Fibroblast of mammary gland (primary cell): ENCODE measurements at regions not wholly inside any gene's neighbourhood (a gene's known extent, or its start where the extent isn't known, plus 50 kb on each side); places are given as distances from the start of the nearest gene placed in this dataset.
"Not testable (repeated sequence)": the region's sequence is repeated elsewhere in the genome, so short reads cannot be mapped to it uniquely, and the experiment has no call there.

Experiments used
- DNase-seq: peaks from one replicate; pipeline ENCODE4 v3.0.0-alpha.2; 2010; ENCODE audit warnings: low read depth
- H3K4me3 ChIP-seq: 2 replicates; pipeline ENCODE4 v1.5.1; 2011; ENCODE audit warnings: low read depth, mild to moderate bottlenecking, low read length, moderate library complexity; ENCODE audit not compliant: control insufficient read depth
- CTCF ChIP-seq: conservative IDR thresholded peaks from 2 replicates; pipeline ENCODE4 v1.5.1; 2011; ENCODE audit warnings: low read depth, low read length, inconsistent platforms; ENCODE audit not compliant: control insufficient read depth, insufficient read depth

- DNase-seq: peak; percentile 78
- no peak overlapping the region for H3K4me3 ChIP-seq
- TF ChIP-seq CTCF: no peak
Measured at GRCh38 chrX:84737471-84737871, 235.2 kb upstream of the HDX start.

GRCh38 chrX:84747516-84747915 lies 245.3 kb upstream of the HDX start:
- H3K4me3 ChIP-seq: no peak overlapping the region
- TF ChIP-seq CTCF: no peak
- DNase-seq: no peak

DNA sequence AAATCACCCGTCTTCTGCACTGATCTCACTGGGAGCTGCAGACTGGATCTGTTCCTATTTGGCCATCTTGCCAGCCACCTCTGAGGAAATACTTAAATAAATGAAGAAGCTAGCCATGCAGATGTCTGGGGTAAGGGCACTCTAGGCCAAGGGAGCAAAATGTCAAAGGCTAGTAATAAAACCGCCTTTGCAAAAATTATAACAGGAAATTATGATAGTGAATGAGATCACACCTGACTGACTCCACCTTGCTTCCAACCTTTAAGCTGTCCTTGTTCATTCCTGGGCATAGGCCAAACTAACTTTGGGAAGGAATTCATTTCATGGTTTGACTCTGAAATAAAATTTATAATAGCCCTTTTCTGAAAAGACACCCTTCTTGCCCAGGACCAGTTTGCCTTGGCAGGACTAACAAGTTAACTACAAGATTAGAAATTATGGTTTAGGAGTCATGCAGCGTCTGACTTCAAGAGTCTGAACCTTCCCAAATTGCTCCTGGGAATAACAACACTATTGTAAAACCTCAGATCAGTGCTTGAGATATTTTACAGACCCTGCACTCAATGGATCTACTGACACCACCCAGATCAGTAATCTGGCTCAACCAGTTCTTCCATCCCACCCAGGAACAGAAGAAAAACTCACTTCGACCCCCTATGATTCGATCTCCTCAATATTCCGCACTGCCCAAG lies 246.9 kb upstream of the HDX start:
- no peak overlapping the region for H3K4me3 ChIP-seq
- no peak for DNase-seq
- no peak for TF ChIP-seq CTCF

DNA sequence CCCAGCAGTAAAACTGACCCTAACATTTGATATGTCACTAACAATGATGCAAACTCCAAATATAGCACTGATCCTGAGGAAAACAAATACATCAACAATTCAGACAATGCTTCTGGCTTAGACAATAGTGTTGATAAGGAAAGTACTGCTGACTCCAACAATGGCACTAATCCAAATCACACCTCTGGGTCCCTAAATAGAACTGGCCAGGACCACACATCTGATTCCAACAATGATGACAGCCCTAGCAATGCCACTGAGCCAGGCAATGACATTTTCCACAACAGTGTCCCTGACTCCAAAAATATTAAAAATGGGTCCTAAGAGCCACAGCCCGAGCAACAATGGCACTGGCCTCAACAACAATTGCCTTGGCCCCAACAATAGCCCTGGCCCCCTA lies 243.1 kb upstream of the APOOL start:
- no peak overlapping the region for H3K4me3 ChIP-seq
- TF ChIP-seq CTCF: no peak
- no peak for DNase-seq

- no peak for DNase-seq
- TF ChIP-seq CTCF: no peak
- H3K4me3 ChIP-seq: no peak overlapping the region
Measured at GRCh38 chrX:84796321-84796720, 207.4 kb upstream of the APOOL start.

DNA sequence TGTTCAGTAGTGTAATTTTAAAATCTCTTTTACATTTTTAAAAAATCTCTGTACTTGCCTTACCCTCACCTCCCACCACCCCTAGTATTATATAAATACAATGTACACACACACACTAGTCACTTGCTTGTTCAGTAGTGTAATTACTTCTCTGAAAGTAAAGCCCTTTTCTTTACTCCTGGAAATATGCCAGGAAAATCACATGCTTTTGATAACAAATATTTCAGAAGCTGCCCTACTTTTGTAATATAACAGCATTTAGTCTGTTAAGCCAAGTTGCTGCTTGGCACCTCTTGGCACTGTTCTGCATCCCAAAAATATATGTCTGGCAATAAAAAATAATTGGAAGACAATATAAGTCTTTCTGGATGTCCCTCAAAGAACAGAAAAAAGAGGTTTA lies 172.8 kb upstream of the APOOL start:
- no peak for DNase-seq
- no peak for TF ChIP-seq CTCF
- no peak overlapping the region for H3K4me3 ChIP-seq

DNA sequence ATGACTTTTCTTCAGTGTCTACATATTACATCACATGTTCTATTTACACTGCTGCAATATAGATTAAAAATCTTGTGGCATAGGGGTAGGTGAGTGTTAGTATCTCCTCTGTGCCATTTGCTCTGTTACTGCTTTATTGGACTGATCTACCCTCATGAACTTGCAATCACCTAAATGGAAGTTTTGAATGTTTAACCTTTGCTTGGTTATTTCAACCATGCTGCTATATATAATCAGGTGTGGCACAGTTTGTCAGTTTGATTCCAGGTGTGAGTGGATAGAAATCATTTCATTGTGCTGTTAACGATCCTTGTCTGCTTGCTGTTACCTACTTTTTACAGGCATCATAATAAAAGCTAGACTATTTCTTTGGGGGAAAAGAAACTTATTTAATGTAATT lies 157.1 kb upstream of the APOOL start:
- not testable (repeated sequence) for H3K4me3 ChIP-seq, DNase-seq

GRCh38 chrX:84851183-84851582 lies 152.5 kb upstream of the APOOL start:
- not testable (repeated sequence) for H3K4me3 ChIP-seq, DNase-seq

- H3K4me3 ChIP-seq, DNase-seq: not testable (repeated sequence)
Measured at GRCh38 chrX:84856791-84857190, 146.9 kb upstream of the APOOL start.

DNA sequence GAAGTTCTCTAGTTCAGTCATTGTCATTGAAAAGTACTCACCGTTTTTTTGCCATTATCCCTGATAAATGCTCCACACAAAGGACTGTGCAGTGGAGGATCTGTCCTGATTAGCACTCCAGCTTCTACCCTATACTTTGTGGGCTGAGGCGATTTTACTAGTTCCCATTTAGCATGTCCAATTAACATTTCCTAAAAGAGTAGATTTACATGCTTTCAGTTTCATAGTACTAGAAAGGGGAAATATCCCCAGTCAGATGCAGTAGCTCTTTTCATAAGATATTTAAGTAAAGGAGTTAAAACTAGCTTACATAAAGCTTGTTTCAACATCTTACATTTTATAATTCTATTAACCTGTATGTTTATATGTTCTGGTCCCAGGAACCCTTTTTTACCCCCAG lies 144.9 kb upstream of the APOOL start:
- not testable (repeated sequence) for H3K4me3 ChIP-seq, DNase-seq
